HG03196 (cell line): ENCODE measurements at regions not wholly inside any gene's neighbourhood (a gene's known extent, or its start where the extent isn't known, plus 50 kb on each side); places are given as distances from the start of the nearest gene placed in this dataset.

ENCODE experiments used
- ATAC-seq: cut with Tn5 transposase; IDR thresholded peaks from one replicate; pipeline ENCODE4 v1.9.1; 2021; ENCODE audit not compliant: unreplicated experiment

GRCh38 chr5:30103452-30104202 is 1089.9 kb upstream of the CDH6 start:
- ATAC-seq, result no peak

- ATAC-seq, result no peak
These were observed 1090.4 kb upstream of the CDH6 start for GRCh38 chr5:30103052-30103451.

GRCh38 chr5:30102185-30102584 is 1091.3 kb upstream of the CDH6 start:
- ATAC-seq, result no peak

- no peak for ATAC-seq
These were observed 1092.6 kb upstream of the CDH6 start for GRCh38 chr5:30100929-30101328.

GRCh38 chr5:30100148-30100713 is 1093.3 kb upstream of the CDH6 start:
- ATAC-seq, result no peak

GRCh38 chr5:30099634-30100033 is 1093.9 kb upstream of the CDH6 start:
- ATAC-seq, result no peak

GRCh38 chr5:30098940-30099339 is 1094.5 kb upstream of the CDH6 start:
- no peak for ATAC-seq

- no peak for ATAC-seq
These were observed 1100.9 kb upstream of the CDH6 start for GRCh38 chr5:30092548-30092947.

GRCh38 chr5:30069441-30070263 is 1123.8 kb upstream of the CDH6 start:
- no peak for ATAC-seq

- ATAC-seq, result no peak
These were observed 1130.0 kb upstream of the CDH6 start for GRCh38 chr5:30063503-30063902.

- ATAC-seq, result no peak
These were observed 1141.5 kb upstream of the CDH6 start for GRCh38 chr5:30051976-30052375.

GRCh38 chr5:30050056-30050815 is 1143.2 kb upstream of the CDH6 start:
- ATAC-seq, result no peak

- no peak for ATAC-seq
These were observed 1150.8 kb upstream of the CDH6 start for GRCh38 chr5:30042677-30043076.

GRCh38 chr5:30041831-30042385 is 1151.6 kb upstream of the CDH6 start:
- no peak for ATAC-seq

- ATAC-seq, result no peak
These were observed 1152.2 kb upstream of the CDH6 start for GRCh38 chr5:30041291-30041690.

- no peak for ATAC-seq
These were observed 1152.9 kb upstream of the CDH6 start for GRCh38 chr5:30040488-30041118.

GRCh38 chr5:30039379-30039778 is 1154.1 kb upstream of the CDH6 start:
- ATAC-seq, result no peak

GRCh38 chr5:30034870-30035269 is 1158.6 kb upstream of the CDH6 start:
- ATAC-seq, result no peak

- ATAC-seq, result no peak
These were observed 1163.4 kb upstream of the CDH6 start for GRCh38 chr5:30030101-30030500.

- no peak for ATAC-seq
These were observed 1191.7 kb upstream of the CDH6 start for GRCh38 chr5:30001826-30002225.

GRCh38 chr5:30000231-30000630 is 1193.3 kb upstream of the CDH6 start:
- no peak for ATAC-seq
